SK-N-SH (cell line): ENCODE measurements at regions not wholly inside any gene's neighbourhood (a gene's known extent, or its start where the extent isn't known, plus 50 kb on each side); places are given as distances from the start of the nearest gene placed in this dataset.

ENCODE experiments used
- CTCF ChIA-PET: fragments of 300-600, 350-600 bp; formaldehyde crosslinking; extraction: SDS; loops from one replicate; lab custom pipeline; 2021; lab: Yijun Ruan, JAX
- POLR2A ChIA-PET: fragments of 350-600 bp; sonication (Branson Sonifier 250); formaldehyde crosslinking; extraction: SDS; loops from one replicate; lab custom pipeline; 2020; ENCODE audit warnings: antibody characterized with exemption, inconsistent platforms; lab: Yijun Ruan, JAX
- DNase-seq: peaks from one replicate; pipeline ENCODE4 v3.0.0; 2012
- H2AFZ ChIP-seq: fragments of 200-600 bp; sonication (generic); 2 replicates; pipeline ENCODE4 v1.8.1; 2016; ENCODE audit warnings: antibody characterized with exemption, mild to moderate bottlenecking, low read depth
- H3F3A ChIP-seq: fragments of 200-600 bp; sonication (generic); replicated peaks from 2 replicates; pipeline ENCODE3; 2016; ENCODE audit warnings: antibody characterized with exemption, mild to moderate bottlenecking; ENCODE audit not compliant: insufficient read depth
- H3K27ac ChIP-seq, 2 experiments: fragments of 200-500 bp in 1 of 2; fragments of 200-600 bp in 1 of 2; sonication (Bioruptor generic) in 1 of 2; sonication (generic), shearing (Covaris generic) in 1 of 2; 2 replicates each; pipeline versions ENCODE4 v1.5.1 to v1.6.1; 2014 to 2016; ENCODE audit warnings: low read depth in 2 of 2, inconsistent platforms in 1 of 2, low read length in 1 of 2, mild to moderate bottlenecking in 1 of 2, mixed read lengths in 1 of 2
- H3K27me3 ChIP-seq: fragments of 200-600 bp; sonication (generic), shearing (Covaris generic); 2 replicates; pipeline ENCODE4 v1.6.1; 2016; ENCODE audit warnings: mixed run types; ENCODE audit not compliant: insufficient read depth
- H3K36me3 ChIP-seq, 2 experiments: fragments of 200-500 bp in 1 of 2; fragments of 200-600 bp in 1 of 2; sonication (Bioruptor generic) in 1 of 2; sonication (generic) in 1 of 2; replicated peaks in 1 of 2; 2 replicates each; pipeline versions ENCODE3 to v1.5.1; 2014 to 2016; ENCODE audit warnings: low read length in 1 of 2, mild to moderate bottlenecking in 1 of 2; ENCODE audit not compliant: insufficient read depth in 2 of 2, control insufficient read depth in 1 of 2
- H3K4me1 ChIP-seq, 2 experiments: fragments of 200-500 bp in 1 of 2; fragments of 200-600 bp in 1 of 2; sonication (Bioruptor generic) in 1 of 2; sonication (generic), shearing (Covaris generic) in 1 of 2; 2 replicates each; pipeline versions ENCODE4 v1.5.1 to v1.6.1; 2014 to 2016; ENCODE audit warnings: low read depth in 1 of 2, low read length in 1 of 2, mixed run types in 1 of 2; ENCODE audit not compliant: insufficient read depth in 2 of 2, control insufficient read depth in 1 of 2
- H3K4me2 ChIP-seq: fragments of 200-600 bp; sonication (generic), shearing (Covaris generic); 2 replicates; pipeline ENCODE4 v1.6.1; 2017; ENCODE audit warnings: mixed run types
- H3K4me3 ChIP-seq, 2 experiments: fragments of 200-500 bp in 1 of 2; fragments of 200-600 bp in 1 of 2; sonication (Bioruptor generic) in 1 of 2; sonication (generic), shearing (Covaris generic) in 1 of 2; 2 replicates each; pipeline versions ENCODE4 v1.5.1 to v1.8.1; 2014 to 2016; ENCODE audit warnings: low read depth in 2 of 2, inconsistent platforms in 1 of 2, low read length in 1 of 2, mild to moderate bottlenecking in 1 of 2, mixed read lengths in 1 of 2, moderate library complexity in 1 of 2
- H3K79me2 ChIP-seq: fragments of 200-600 bp; sonication (generic); 2 replicates; pipeline ENCODE4 v1.8.1; 2017; ENCODE audit warnings: mild to moderate bottlenecking; ENCODE audit not compliant: insufficient read depth
- H3K9ac ChIP-seq: fragments of 200-600 bp; sonication (generic); 2 replicates; pipeline ENCODE4 v1.6.1; 2017; ENCODE audit warnings: mixed run types
- H3K9me2 ChIP-seq: fragments of 200-600 bp; sonication (generic); 2 replicates; pipeline ENCODE4 v1.6.1; 2017; ENCODE audit warnings: mixed run types
- H3K9me3 ChIP-seq: fragments of 200-600 bp; sonication (generic); 2 replicates; pipeline ENCODE4 v1.6.1; 2017; ENCODE audit warnings: mixed run types, mild to moderate bottlenecking, moderate library complexity
- H4K20me1 ChIP-seq: fragments of 200-600 bp; sonication (generic); 2 replicates; pipeline ENCODE4 v1.6.1; 2017; ENCODE audit warnings: mild to moderate bottlenecking, mixed run types; ENCODE audit not compliant: insufficient read depth
- CHD2 ChIP-seq: fragments of 150-350 bp; IDR thresholded peaks from 2 replicates; pipeline ENCODE4 v1.6.1; 2018; ENCODE audit warnings: low read length; ENCODE audit not compliant: partially characterized antibody
- CTCF ChIP-seq: fragments of 200-600 bp; sonication (generic); IDR thresholded peaks from 2 replicates; pipeline ENCODE4 v1.6.1; 2017; ENCODE audit warnings: antibody characterized with exemption, mild to moderate bottlenecking, moderate library complexity
- ELF1 ChIP-seq: IDR thresholded peaks from 2 replicates; pipeline ENCODE4 v1.4.0; 2012
- FOXJ3 ChIP-seq: sonication (generic); formaldehyde crosslinking; IDR thresholded peaks from 2 replicates; pipeline ENCODE4 v1.5.1; 2020; ENCODE audit warnings: mild to moderate bottlenecking, missing genetic modification reagents
- FOXM1 ChIP-seq: IDR thresholded peaks from 2 replicates; pipeline ENCODE4 v1.4.0; 2012; ENCODE audit warnings: low read depth, mild to moderate bottlenecking
- GABPA ChIP-seq: IDR thresholded peaks from 2 replicates; pipeline ENCODE4 v1.4.0; 2012; ENCODE audit warnings: low read depth, mild to moderate bottlenecking
- MEF2A ChIP-seq: IDR thresholded peaks from 2 replicates; pipeline ENCODE4 v1.4.0; 2012; ENCODE audit warnings: low read depth, borderline replicate concordance
- MXI1 ChIP-seq: IDR thresholded peaks from 2 replicates; pipeline ENCODE4 v1.6.1; 2012; ENCODE audit warnings: mild to moderate bottlenecking, low read depth, low read length, improper control_type of control experiment
- NRF1 ChIP-seq: IDR thresholded peaks from 2 replicates; pipeline ENCODE4 v1.6.1; 2012; ENCODE audit warnings: low read depth, mild to moderate bottlenecking, low read length
- PBX3 ChIP-seq: IDR thresholded peaks from 2 replicates; pipeline ENCODE4; 2012
- POLR2AphosphoS5 ChIP-seq: IDR thresholded peaks from 2 replicates; pipeline ENCODE4 v1.6.1; 2012; ENCODE audit warnings: low read depth, low read length
- RAD21 ChIP-seq: IDR thresholded peaks from 2 replicates; pipeline ENCODE4 v1.6.1; 2012; ENCODE audit warnings: mild to moderate bottlenecking, low read length
- RFX5 ChIP-seq: IDR thresholded peaks from 2 replicates; pipeline ENCODE4 v1.6.1; 2012; ENCODE audit warnings: mild to moderate bottlenecking, improper control_type of control experiment, low read length
- RXRA ChIP-seq: IDR thresholded peaks from 2 replicates; pipeline ENCODE4 v1.4.0; 2012; ENCODE audit warnings: low read depth, mild to moderate bottlenecking, borderline replicate concordance
- SIN3A ChIP-seq: IDR thresholded peaks from 2 replicates; pipeline ENCODE4 v1.6.1; 2012; ENCODE audit warnings: low read depth, mild to moderate bottlenecking, low read length, moderate library complexity, borderline replicate concordance
- SMC3 ChIP-seq: IDR thresholded peaks from 2 replicates; pipeline ENCODE4 v1.6.1; 2012; ENCODE audit warnings: low read depth, low read length, improper control_type of control experiment
- TCF12 ChIP-seq: IDR thresholded peaks from 2 replicates; pipeline ENCODE4 v1.4.0; 2012
- USF1 ChIP-seq: IDR thresholded peaks from 2 replicates; pipeline ENCODE4 v1.4.0; 2012; ENCODE audit warnings: low read depth, borderline replicate concordance
- YY1 ChIP-seq: IDR thresholded peaks from 2 replicates; pipeline ENCODE4 v1.4.0; 2012; ENCODE audit warnings: low read depth, mild to moderate bottlenecking
- WGBS: methylation state at CpG from one replicate; pipeline ENCODE4 v1.1.6; 2017; ENCODE audit warnings: low lambda C conversion rate; 5-methylcytosine and 5-hydroxymethylcytosine counted together

GRCh38 chr7:4352069-4352468 lies 330.0 kb upstream of the FOXK1 start:
- H3F3A ChIP-seq, result no peaks in the 10 kb centered on the region
- TF ChIP-seq FOXM1 (no peak), SIN3A (no peak), NRF1 (no peak), USF1 (no peak), ELF1 (no peak), POLR2AphosphoS5 (no peak), FOXJ3 (CRISPR knock-in tag) (no peak), SMC3 (no peak), YY1 (no peak), PBX3 (no peak), MEF2A (no peak)
- H3K36me3 ChIP-seq, result no peaks in the 10 kb centered on the region
- no peak overlapping the region for H3K9ac ChIP-seq
- no peaks in the 10 kb centered on the region for H4K20me1 ChIP-seq
- H3K27ac ChIP-seq, result no peak overlapping the region
- no peak overlapping the region for H2AFZ ChIP-seq
- no peaks in the 10 kb centered on the region for H3K4me1 ChIP-seq
- H3K9me2 ChIP-seq, result no peaks in the 10 kb centered on the region
- CTCF ChIA-PET, result no interaction called here
- H3K79me2 ChIP-seq, result no peaks in the 10 kb centered on the region
- H3K27me3 ChIP-seq, result no peaks in the 10 kb centered on the region
- peaks cover 14% of the 10 kb centered on the region; the same call in 1 of the 2 replicates for H3K9me3 ChIP-seq
- DNase-seq, result no peak
- 7% methylated on average over 1 of the region's 1 CpG for WGBS
- no peak overlapping the region for H3K4me2 ChIP-seq
- no peak overlapping the region for H3K4me3 ChIP-seq
- POLR2A ChIA-PET, result no interaction called here

- Histone ChIP-seq H3K9ac (no peak overlapping the region), H2AFZ (no peak overlapping the region), H4K20me1 (no peaks in the 10 kb centered on the region), H3K4me1 (no peaks in the 10 kb centered on the region), H3K9me3 (0 out of 2 replicates have a peak, but pooled peaks cover 3% of the 10 kb centered on the region), H3F3A (no peaks in the 10 kb centered on the region), H3K36me3 (no peaks in the 10 kb centered on the region), H3K9me2 (no peaks in the 10 kb centered on the region), H3K27me3 (no peaks in the 10 kb centered on the region), H3K4me3 (no peak overlapping the region), H3K4me2 (no peak overlapping the region), H3K27ac (no peak overlapping the region), H3K79me2 (no peaks in the 10 kb centered on the region)
- TF ChIP-seq CTCF, result no peak
- TF ChIP-seq RXRA, result no peak
- no peak for TF ChIP-seq FOXJ3 (CRISPR knock-in tag)
- no peak for TF ChIP-seq FOXM1
- TF ChIP-seq RFX5, result no peak
- TF ChIP-seq PBX3, result no peak
- TF ChIP-seq MXI1, result no peak
- TF ChIP-seq POLR2AphosphoS5, result no peak
- no peak for TF ChIP-seq MEF2A
- TF ChIP-seq SIN3A, result no peak
- no peak for TF ChIP-seq RAD21
- TF ChIP-seq GABPA, result no peak
- TF ChIP-seq TCF12, result no peak
- no peak for TF ChIP-seq CHD2
- no peak for DNase-seq
- 14% methylated on average over 5 of the region's 5 CpGs for WGBS
- ChIA-PET CTCF (interaction anchor here (1.0 kb wide), 1 partner anchor 13 kb away, joined by 3 read pairs; no protein-coding TSS in a partner anchor), POLR2A (no interaction called here)
These were observed 320.3 kb upstream of the FOXK1 start for GRCh38 chr7:4361774-4362173.
